Left forelimb (tissue), 1 donor: ENCODE measurements at regions not wholly inside any gene's neighbourhood (a gene's known extent, or its start where the extent isn't known, plus 50 kb on each side); places are given as distances from the start of the nearest gene placed in this dataset.

Experiments used
- DNase-seq: peaks from one replicate; pipeline ENCODE4 v3.0.0-alpha.2; 2018; ENCODE audit warnings: low spot score

GRCh38 chr2:447902-448665 is 160.2 kb upstream of the ALKAL2 start:
- no peak for DNase-seq

- DNase-seq = no peak
Observed at GRCh38 chr2:446963-447530, 159.2 kb upstream of the ALKAL2 start.

GRCh38 chr2:446303-446874 is 158.5 kb upstream of the ALKAL2 start:
- no peak for DNase-seq

- no peak for DNase-seq
Observed at GRCh38 chr2:445896-446295, 158.0 kb upstream of the ALKAL2 start.

GRCh38 chr2:444937-445884 is 157.3 kb upstream of the ALKAL2 start:
- no peak for DNase-seq

- DNase-seq = no peak
Observed at GRCh38 chr2:443741-444140, 155.8 kb upstream of the ALKAL2 start.

GRCh38 chr2:443216-443615 is 155.3 kb upstream of the ALKAL2 start:
- no peak for DNase-seq

- DNase-seq = no peak
Observed at GRCh38 chr2:441258-442022, 153.5 kb upstream of the ALKAL2 start.

- DNase-seq = no peak
Observed at GRCh38 chr2:440403-440740, 152.5 kb upstream of the ALKAL2 start.

GRCh38 chr2:439556-440402 is 151.9 kb upstream of the ALKAL2 start:
- DNase-seq = no peak

GRCh38 chr2:439077-439476 is 151.2 kb upstream of the ALKAL2 start:
- no peak for DNase-seq

- no peak for DNase-seq
Observed at GRCh38 chr2:437756-438393, 150.0 kb upstream of the ALKAL2 start.

- no peak for DNase-seq
Observed at GRCh38 chr2:437180-437579, 149.3 kb upstream of the ALKAL2 start.

GRCh38 chr2:436205-436604 is 148.3 kb upstream of the ALKAL2 start:
- DNase-seq = no peak

- no peak for DNase-seq
Observed at GRCh38 chr2:434625-435024, 146.7 kb upstream of the ALKAL2 start.

GRCh38 chr2:433216-433615 is 145.3 kb upstream of the ALKAL2 start:
- no peak for DNase-seq

GRCh38 chr2:430291-431040 is 142.6 kb upstream of the ALKAL2 start:
- no peak for DNase-seq

- DNase-seq = no peak
Observed at GRCh38 chr2:429575-430254, 141.8 kb upstream of the ALKAL2 start.

GRCh38 chr2:429142-429541 is 141.3 kb upstream of the ALKAL2 start:
- no peak for DNase-seq
